GM12865 (cell line): ENCODE measurements at regions not wholly inside any gene's neighbourhood (a gene's known extent, or its start where the extent isn't known, plus 50 kb on each side); places are given as distances from the start of the nearest gene placed in this dataset.

Experiments
- DNase-seq: peaks from one replicate; pipeline ENCODE4 v3.0.0; 2010; ENCODE audit warnings: low read depth
- H3K4me3 ChIP-seq: 2 replicates; pipeline ENCODE4 v1.5.1; 2011; ENCODE audit warnings: mild to moderate bottlenecking, low read depth, low read length, control low read depth
- TF ChIP-seq, protein P1 (sequence below): IDR thresholded peaks from 2 replicates; pipeline ENCODE4 v1.5.1; 2011; ENCODE audit warnings: low read length, control low read depth, low read depth, inconsistent platforms; ENCODE audit not compliant: insufficient read depth; ENCODE audit errors: missing control alignments

GRCh38 chr12:23057571-23057970, 432.6 kb downstream of the ETNK1 start:
- no peak for DNase-seq
- TF ChIP-seq, protein P1, sequence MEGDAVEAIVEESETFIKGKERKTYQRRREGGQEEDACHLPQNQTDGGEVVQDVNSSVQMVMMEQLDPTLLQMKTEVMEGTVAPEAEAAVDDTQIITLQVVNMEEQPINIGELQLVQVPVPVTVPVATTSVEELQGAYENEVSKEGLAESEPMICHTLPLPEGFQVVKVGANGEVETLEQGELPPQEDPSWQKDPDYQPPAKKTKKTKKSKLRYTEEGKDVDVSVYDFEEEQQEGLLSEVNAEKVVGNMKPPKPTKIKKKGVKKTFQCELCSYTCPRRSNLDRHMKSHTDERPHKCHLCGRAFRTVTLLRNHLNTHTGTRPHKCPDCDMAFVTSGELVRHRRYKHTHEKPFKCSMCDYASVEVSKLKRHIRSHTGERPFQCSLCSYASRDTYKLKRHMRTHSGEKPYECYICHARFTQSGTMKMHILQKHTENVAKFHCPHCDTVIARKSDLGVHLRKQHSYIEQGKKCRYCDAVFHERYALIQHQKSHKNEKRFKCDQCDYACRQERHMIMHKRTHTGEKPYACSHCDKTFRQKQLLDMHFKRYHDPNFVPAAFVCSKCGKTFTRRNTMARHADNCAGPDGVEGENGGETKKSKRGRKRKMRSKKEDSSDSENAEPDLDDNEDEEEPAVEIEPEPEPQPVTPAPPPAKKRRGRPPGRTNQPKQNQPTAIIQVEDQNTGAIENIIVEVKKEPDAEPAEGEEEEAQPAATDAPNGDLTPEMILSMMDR, result no peak
- H3K4me3 ChIP-seq, result no peak overlapping the region

DNA sequence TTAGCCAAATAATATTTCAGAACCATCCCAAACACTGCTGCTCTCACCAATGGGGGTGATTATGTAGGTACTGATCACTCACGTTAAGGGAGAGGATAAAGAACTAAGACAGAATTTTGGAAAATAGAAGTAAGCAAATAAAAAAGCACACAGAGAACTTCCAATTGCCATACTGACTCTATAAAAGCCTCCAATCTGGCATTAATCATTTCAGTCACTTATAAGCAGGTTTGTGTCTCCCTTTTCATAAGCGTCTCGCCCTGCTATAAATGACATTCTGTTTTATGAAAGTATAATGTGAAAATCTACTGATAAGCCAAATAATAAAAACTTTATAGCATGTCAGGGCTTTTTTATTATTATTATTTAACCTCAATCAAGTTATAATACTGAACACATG, 435.2 kb downstream of the ETNK1 start:
- TF ChIP-seq, protein P1, result no peak
- no peak for DNase-seq
- H3K4me3 ChIP-seq, result no peak overlapping the region

- TF ChIP-seq, protein P1, result no peak
- no peak overlapping the region for H3K4me3 ChIP-seq
- no peak for DNase-seq
These were observed 438.2 kb downstream of the ETNK1 start for GRCh38 chr12:23063206-23063605.

DNA sequence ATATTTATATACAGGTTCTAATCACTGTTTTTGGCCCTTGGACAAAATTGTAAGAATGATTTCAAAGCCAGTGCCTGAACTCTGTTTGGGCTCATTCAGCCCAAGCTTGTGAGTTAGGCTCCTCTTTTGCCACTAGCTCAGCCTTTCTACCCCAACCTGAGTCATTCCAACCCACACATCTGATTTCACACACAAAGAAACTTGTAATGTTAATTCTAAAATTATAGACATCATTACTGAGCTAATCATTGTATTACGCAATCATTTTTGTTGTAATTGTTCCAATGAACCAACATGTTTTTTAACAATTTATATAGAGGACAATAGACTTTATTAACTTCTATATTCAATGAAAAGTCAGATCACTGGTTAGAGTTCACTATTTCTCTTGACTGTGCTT, 441.1 kb downstream of the ETNK1 start:
- DNase-seq, result no peak
- TF ChIP-seq, protein P1, result no peak
- H3K4me3 ChIP-seq, result no peak overlapping the region

DNA sequence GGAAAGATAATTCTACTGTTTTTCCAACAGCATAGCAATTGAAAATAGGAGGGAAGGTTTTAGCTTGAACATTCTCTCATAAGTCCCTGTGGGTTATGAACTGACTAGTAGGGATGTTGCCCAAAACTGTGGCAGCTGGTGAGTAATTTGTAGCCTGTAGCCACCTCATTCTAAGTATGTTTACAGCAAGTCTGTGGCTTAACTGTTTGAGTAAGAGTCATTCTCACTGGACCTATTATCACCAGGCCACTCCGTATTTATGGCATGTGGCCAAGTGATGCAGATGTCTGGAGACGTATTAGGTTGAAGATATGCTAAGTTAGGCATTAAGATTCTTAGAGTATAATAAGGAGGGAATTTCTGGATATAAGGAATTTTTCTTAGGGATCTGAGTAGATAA, 458.3 kb downstream of the ETNK1 start:
- TF ChIP-seq, protein P1, result no peak
- no peak overlapping the region for H3K4me3 ChIP-seq
- DNase-seq, result peak; percentile 26

GRCh38 chr12:23084236-23084995, 459.4 kb downstream of the ETNK1 start:
- DNase-seq, result no peak
- H3K4me3 ChIP-seq, result no peak overlapping the region
- TF ChIP-seq, protein P1, result no peak

DNA sequence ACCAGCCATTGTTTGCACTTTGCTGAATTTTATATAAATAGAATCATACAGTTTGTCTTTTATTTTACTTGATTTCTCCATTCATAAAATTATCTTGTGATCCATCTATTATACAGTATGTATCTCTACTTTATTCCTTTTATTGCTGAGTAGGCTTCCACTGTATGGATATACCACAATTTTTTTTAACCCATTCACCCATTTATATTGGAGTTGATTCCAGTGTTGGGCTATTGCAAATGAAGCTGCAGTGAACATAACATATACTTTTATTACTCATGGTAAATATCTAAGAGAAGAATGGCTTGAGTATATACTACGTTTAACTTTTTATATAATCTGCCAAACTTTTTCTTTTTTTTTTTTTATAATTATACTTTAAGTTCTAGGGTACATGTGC, 463.6 kb downstream of the ETNK1 start:
- no peak overlapping the region for H3K4me3 ChIP-seq
- TF ChIP-seq, protein P1, result no peak
- DNase-seq, result no peak
